Omental fat pad (tissue), 3 donors: ENCODE measurements at regions not wholly inside any gene's neighbourhood (a gene's known extent, or its start where the extent isn't known, plus 50 kb on each side); places are given as distances from the start of the nearest gene placed in this dataset.

Source experiments
- ATAC-seq: fragments of 150-250 bp; one replicate; pipeline ENCODE4 v1.9.1; 2016; ENCODE audit warnings: mild to moderate bottlenecking, moderate library complexity; ENCODE audit not compliant: low FRiP score
- DNase-seq: peaks from one replicate; pipeline ENCODE4 v3.0.0-alpha.2; 2019; ENCODE audit warnings: low spot score
- CTCF ChIP-seq, 3 donors: fragments of 450-650 bp; IDR thresholded peaks; one replicate each; pipeline ENCODE4 v1.5.1; 2016 to 2017; ENCODE audit warnings: antibody characterized with exemption in 3 of 3, mild to moderate bottlenecking in 3 of 3, moderate library complexity in 2 of 3

DNA sequence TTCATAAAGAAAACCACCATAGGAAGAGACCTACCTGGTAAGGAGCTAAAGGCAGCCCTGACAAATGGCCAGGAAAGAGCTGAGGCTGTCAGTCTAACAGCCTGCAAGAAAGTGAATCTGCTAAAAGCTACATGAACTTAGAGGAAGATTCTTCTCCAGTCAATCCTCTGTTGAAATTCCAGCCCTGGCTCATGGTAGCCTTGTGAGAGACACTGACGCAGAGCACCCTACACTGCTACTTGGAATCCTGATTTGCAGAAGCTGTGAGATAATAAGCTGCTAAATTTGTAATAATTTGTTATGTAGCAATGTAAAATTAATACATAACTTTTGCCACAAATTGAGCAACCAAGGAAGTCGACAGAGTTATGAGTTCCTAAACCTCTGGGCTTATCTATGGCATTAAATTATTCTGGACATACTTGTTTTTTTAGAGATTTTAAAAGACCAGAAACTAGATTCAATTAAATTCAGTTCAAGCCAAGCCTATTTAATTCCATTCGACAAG is 257.0 kb downstream of the ETNK1 start:
- no peak for TF ChIP-seq CTCF (IDR thresholded peaks at IDR 0.05)
- DNase-seq (no peak), ATAC-seq (peak; percentile 44)

DNA sequence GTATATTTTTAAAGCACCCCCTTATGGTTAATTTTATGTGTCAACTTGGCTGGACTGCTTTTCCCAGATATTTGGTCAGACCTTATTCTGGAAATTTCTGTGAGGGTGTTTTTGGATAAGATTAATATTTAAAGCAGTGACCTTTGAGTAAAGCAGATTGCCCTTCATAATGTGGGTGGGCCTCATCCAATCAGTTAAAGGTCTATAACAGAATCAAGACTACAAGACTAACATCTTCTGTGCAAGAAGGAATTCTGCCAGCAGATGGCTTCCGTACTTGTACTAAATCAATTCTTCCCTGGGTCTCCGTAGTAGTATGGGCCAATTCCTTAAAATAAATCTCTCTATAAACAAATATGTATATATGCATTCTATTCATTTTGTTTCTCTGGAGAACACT is 257.6 kb downstream of the ETNK1 start:
- DNase-seq: no peak
- no peak for TF ChIP-seq CTCF (IDR thresholded peaks at IDR 0.05)
- no peak for ATAC-seq

DNA sequence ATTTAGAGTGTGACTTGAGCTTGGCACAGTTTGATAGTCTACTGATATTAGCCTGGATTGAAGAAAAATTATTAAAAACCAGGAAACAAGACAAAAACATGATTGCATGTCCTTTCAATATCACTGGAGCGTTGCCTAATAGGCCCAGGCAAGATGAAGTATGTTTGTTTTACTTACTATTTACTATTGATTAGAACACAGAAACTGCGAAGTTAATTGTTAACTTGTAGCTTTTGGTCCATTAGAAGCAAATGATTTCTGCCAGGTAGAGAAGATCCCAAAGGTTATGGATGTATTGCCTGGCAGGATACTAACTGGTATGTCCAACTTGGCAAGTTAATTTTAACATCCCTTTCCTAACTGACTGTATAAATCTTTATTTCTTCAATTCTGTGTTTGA is 268.9 kb downstream of the ETNK1 start:
- ATAC-seq: no peak
- TF ChIP-seq CTCF (IDR thresholded peaks at IDR 0.05): no peak
- no peak for DNase-seq

DNA sequence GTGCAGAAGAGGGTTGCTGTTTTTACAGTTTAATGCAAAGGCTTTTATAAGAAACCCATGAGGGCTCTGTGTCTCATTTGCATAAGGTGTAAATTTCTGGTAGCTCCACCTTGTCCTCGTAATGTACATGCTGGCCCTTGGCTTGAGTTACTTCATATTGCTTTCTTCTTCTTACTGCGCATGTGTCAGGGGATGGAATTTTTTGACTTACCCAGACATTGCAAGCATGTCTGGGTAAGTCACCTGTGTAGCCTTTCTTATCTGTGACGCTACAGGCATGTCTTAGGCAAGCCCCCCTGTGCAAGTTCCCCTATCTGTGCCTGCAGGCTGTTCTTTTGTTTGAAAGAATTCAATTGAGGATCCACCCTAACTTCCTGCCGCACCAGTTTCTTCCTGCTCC is 274.2 kb downstream of the ETNK1 start:
- TF ChIP-seq CTCF (IDR thresholded peaks at IDR 0.05): no peak
- ATAC-seq (no peak), DNase-seq (no peak)

DNA sequence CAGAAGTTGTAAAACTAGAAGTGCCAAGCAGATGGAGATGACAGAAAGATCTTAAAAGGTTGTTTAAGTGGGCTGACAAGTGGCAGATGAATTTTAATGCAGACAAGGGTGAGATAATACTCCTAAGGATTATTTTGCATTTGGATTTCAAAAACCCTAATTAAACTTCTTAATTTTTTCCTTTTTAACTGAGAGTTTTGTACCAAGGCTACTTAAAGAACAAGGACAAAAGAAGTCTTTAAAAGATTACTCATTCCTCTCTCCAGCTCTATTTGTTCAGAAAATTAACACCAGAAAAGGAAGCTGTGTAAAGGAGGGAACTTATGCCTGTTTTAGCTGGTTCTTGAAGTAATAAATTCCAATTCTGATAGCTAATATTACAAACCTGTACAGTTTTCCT is 275.4 kb downstream of the ETNK1 start:
- DNase-seq (no peak), ATAC-seq (no peak)
- no peak for TF ChIP-seq CTCF (IDR thresholded peaks at IDR 0.05)

- DNase-seq (no peak), ATAC-seq (no peak)
- no peak for TF ChIP-seq CTCF (IDR thresholded peaks at IDR 0.05)
Measured at GRCh38 chr12:22904485-22904884, 279.5 kb downstream of the ETNK1 start.

DNA sequence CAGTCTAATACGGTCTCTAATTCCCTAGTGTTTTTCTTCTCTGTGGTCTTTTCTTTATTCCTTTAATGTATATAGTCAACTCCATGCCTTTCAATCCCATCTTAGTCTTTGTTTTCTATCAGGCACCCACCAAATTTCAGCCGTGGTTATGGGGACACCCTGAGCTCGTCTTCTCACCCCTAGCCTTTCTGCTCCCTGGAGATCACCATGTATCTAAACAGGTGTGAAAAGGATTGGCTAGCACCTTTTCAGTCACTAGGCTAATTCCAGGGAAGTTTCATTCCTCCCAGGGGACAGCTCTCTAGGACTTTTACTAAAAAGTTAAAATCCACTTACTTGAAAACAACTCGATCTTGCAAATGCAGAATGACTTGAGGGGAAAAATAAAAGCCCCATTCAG is 291.3 kb downstream of the ETNK1 start:
- no peak for TF ChIP-seq CTCF (IDR thresholded peaks at IDR 0.05)
- ATAC-seq (no peak), DNase-seq (no peak)
